Middle frontal gyrus (tissue), 1 donor: ENCODE measurements at regions not wholly inside any gene's neighbourhood (a gene's known extent, or its start where the extent isn't known, plus 50 kb on each side); places are given as distances from the start of the nearest gene placed in this dataset.

Experiments used
- DNase-seq: peaks from one replicate; pipeline ENCODE4 v3.0.0-alpha.2; 2015; ENCODE audit warnings: low spot score; ENCODE audit errors: extremely low spot score

DNA sequence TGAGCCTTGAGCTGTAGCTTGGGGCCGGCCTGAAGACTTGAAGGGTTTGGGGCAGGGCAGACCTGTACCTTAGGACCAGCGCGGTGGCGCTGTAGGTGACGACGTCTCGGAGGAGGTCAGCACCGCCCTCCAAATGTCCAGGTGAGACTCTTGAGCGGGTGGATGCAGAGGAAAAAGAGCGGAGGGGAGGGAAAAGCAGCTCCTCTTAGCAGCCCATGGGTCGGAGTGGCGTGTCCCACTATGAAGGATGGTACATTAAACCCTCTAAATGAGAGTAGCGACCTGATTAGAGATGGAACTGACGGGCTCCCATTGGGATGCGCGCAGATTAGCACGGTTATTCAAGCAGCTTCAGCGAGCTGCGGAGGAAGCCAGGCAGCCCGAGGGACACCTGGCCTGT lies 77.0 kb upstream of the MAP1LC3B2 start:
- DNase-seq: no peak

DNA sequence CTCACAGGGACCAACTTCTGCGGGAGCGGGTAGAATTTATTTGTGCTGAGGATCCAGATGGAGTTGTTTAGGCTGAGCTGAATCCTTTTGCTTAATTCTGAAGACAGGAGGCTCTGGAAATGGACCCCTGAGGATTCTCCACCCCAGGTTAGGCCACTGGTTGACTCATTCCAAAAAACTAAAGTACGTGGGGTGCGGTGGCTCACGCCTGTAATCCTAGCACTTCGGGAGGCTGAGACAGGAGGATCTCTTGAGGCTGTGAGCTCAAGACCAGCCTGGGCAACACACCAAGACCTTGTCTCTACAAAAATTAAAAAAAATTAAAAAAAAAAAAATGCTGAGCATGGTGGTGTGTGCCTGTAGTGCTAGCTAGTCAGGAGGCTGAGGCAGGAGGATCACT lies 76.3 kb upstream of the MAP1LC3B2 start:
- no peak for DNase-seq

DNA sequence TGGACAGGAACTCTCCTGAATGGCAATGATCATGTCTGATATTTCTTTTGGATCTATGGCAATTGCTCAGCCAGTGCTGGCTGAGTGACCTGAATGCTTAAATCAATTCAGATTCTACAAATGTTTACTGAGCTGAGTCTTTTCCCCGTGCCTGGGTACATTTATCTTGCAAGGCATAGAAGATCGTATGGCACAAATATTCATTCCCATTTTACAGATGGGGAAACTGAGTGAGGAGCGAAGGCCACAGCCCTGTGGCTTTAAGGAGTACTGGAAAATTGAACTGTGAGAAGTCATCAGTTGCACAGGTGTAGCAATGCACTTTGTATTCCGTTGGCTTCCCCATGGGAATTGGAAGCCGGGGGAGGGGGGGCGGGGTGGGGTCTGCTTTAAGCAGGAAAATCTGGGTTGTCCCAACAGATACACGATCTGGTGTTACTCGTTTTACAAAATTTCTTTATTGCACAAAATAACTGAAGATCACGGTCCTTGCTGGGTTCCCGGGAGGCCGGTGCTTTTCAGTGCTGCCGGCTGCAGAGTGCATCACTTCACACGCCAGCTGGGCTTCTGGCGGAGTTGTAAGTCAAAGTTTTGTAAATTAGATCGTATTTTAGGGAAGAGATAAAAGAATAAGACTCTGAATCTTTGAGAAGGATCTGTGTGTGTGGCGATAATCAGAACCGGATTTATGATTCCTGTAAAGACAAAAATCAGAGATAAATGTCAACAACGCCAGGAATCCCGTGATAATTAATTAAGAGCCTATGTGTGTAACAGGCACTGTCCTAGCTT lies 75.0 kb upstream of the MAP1LC3B2 start:
- no peak for DNase-seq

DNA sequence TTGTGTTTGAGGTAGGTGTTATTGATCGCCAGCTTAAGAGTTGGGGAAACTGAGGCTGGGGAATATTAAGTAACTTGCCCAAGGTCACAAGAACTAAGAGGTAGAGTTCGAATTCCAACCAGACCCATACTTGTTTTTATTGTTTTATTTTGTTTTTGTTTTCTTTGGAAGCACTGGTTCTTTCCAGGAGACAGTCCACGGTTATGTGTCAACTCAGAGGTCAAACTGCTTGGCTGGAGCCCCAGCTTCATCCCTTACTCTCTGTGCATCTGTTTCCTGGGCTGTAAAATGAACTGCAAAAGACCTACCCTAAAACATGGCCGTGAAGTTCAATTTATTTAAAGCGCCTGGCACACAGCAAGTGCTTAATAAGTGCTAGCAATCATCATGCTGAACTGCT lies 74.4 kb upstream of the MAP1LC3B2 start:
- no peak for DNase-seq

DNA sequence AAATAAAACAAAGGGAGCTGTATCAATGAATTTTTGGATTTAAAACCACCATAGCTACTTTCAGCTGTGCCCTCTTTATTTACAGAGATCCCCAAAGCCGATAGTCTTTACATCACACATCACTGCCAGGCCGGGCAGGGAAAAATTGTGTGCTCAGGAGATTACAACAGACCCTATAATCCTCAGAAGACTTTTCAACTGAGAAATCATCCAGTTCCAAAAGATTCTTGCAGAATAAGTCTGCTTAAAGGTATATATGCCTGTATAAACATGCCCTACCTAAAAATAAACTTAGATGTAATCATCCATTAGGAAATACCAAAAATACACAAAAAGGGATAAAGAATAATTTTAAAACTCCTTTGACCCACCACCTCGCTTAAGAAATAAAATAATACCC lies 70.1 kb upstream of the MAP1LC3B2 start:
- no peak for DNase-seq

DNA sequence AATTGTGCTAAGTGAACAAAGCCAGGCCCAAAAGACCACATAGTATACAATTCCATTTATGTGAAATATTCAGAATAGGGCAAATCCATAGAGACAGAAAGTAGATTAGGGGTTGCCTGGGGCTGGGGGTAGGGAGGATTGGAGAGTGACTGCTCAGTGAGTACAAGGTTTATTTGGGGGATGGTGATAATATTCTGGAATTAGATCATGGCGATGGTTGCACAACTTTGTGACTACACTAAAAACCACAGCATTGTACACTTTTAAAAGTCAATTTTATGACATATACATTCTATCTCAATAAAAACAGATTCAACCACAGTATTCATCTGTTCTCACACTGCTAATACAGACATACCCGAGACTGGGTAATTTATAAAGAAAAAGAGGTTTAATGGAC lies 68.7 kb upstream of the MAP1LC3B2 start:
- DNase-seq: no peak

DNA sequence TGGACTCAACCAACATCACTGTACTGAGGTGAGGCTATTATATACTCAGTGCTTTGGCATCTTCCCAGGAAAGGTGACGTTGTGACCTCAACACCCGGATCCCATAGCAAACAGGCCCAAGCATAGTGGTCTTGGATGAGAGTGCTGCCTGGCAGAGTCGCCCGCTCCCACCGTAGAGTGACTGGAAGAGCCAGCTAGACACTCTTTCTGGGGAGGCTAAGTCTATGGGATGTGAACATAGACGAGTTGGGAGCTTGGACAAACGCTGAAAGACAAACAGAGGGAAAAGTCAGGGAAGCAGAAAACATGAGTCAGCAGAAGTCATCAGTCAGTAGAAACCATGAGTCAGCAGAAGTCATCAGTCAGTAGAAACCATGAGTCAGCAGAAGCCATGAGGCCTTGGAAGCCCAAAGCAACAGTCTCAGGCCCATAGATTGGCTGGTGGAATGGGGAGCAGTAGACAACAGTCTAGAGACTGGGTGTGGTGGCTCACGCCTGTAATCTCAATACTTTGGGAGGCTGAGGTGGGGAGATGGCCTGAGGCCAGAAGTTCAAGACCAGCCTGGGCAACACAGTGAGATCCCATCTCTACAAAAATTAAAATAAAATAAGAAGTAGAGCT lies 66.4 kb upstream of the MAP1LC3B2 start:
- no peak for DNase-seq

DNA sequence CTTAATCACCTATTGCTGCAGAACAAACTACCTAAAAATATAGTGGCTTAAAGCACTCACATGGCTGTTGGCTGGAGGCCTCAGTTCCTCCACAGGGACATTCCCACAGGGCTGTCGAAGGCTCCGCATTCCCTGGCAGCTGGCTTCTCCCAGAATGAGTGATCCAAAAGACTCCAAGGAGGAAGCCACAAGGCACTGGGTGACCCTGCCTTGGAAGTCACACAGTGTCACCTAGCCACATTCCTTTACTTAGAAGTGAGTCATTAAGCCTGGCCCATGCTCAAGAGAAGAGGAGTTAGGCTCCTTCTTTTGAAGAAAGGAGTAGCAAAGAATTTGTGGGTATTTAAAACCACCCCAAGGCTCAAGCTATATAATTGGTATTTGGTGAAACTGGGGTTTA lies 63.9 kb upstream of the MAP1LC3B2 start:
- DNase-seq: no peak

DNA sequence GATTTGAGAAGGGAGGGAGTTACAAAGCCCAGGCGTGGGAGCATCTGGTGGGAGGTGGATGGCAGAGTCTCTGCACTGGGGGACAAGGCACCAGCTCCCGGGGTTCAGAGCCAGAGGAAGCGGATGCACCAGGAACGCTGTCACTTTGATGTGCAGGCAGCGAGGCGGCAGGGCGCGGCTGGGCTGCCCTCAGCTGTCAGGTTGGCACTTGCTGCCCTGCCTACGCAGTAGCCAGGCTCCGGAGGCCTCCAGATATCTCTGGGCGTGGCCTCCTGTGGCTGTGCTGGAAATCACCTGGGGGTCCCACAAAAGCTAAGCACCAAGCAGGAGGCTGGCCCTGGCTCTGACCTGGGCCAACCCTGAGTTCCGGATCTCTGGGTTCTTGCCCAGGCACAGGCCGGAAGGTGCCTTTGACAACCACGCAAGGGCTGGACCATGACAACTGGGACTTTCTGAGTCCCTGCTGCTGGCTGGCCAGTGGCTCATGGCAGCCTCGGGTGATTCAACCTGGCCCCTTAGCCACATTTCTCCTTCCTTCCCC lies 62.1 kb upstream of the MAP1LC3B2 start:
- no peak for DNase-seq

DNA sequence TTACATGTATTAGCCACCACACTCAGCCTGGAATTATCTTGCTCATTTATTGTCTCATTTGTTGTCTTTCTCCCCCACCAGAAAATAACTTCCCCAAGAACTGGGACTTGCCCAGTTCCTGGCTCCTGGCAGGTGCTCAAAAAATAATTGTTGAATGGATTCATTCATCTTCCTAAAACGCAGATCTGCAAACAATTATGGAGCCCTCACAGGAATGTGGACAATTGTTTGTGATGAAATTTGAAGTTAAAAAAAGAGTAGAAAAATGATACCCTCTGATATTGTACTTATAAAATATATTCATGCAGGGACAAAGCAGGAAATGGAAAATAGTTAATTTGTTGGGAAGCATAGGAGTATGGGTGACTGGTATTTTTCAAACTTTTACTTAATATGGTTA lies 60.7 kb upstream of the MAP1LC3B2 start:
- DNase-seq: no peak

DNA sequence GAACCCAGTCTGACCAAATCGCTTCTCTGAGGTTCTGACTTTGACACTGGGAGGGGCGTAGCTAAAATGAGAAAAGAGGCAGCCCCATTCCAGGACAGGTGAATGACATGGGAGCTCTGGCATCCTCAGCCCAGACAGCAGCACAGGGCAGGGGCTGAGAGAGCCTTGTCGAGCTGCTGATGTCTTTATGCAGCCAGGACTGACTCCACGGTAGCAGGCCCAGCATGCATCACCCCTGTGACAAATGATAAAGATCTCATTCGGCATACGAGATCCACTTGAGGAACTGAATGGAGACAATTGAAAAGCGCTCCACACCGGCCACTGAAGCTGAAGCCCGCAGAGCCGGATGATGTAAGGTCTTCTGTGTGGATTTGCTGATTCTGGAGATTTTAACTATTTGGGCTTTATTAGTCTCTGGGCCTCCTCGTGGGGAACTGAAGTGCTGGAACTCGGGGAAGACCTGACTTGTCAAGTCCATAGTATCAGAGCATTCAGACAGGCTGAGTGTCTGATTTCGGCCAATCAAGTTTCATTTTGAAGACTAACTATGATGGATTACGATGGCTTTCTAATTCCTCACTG lies 56.9 kb upstream of the MAP1LC3B2 start:
- no peak for DNase-seq

DNA sequence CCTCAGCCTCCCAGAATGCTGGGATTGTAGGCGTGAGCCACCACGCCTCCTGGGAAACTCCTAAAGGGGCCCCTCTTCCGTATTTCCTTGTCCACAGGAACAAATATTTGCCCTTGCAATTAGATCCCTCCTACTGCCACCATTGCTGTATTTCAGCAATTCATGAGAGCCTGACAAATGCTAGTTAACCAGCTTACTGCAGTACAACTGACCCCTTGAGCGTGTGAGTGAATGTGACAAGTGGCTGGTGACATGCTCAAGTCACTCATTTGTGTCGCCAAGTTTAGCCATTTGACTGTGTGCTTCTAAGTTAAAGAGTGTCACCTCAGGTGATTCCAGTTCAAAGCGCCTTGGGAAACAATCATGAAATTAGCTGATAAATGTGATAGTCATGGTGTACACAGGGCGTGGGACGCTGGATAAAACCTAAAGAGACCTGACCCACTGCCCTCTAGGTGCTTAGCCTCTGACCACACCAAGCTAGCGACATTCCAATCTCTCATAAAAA lies 56.1 kb upstream of the MAP1LC3B2 start:
- DNase-seq: no peak

DNA sequence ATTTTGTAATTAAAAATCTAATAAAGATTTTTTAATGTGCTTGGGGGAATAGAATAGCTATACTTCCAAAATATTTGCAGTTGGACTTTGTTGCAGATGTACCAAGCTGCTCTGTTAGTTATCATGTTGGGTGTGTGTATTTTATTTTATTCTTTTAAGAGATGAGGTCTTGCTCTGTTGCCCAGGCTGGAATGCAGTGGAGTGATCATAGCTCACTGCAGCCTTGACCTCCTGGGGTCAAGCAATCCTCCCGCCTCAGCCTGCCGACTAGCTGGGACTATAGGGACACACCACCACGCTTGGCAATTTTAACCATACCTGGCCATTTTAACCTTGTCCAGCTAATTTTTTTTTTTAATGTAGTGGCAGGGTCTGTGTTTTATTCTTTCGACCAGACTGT lies 54.7 kb upstream of the MAP1LC3B2 start:
- no peak for DNase-seq

DNA sequence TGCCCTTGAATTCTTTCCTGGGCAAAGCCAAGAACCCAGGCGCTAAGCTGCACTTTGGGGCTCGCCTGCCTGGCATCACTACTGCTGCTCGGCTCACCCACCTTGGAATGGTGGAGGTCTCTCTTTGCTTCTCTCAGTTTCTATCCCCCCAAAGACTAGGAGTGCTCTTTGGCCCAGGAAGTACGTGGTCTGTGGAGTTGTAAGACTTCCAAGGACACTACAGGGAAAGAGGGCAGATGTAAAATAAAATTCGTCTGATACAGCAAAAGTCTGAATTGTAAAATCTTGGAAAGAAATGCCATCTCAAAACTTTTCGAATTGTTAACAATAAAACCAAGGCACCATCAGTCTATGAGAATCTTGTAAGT lies 52.5 kb upstream of the MAP1LC3B2 start:
- no peak for DNase-seq

DNA sequence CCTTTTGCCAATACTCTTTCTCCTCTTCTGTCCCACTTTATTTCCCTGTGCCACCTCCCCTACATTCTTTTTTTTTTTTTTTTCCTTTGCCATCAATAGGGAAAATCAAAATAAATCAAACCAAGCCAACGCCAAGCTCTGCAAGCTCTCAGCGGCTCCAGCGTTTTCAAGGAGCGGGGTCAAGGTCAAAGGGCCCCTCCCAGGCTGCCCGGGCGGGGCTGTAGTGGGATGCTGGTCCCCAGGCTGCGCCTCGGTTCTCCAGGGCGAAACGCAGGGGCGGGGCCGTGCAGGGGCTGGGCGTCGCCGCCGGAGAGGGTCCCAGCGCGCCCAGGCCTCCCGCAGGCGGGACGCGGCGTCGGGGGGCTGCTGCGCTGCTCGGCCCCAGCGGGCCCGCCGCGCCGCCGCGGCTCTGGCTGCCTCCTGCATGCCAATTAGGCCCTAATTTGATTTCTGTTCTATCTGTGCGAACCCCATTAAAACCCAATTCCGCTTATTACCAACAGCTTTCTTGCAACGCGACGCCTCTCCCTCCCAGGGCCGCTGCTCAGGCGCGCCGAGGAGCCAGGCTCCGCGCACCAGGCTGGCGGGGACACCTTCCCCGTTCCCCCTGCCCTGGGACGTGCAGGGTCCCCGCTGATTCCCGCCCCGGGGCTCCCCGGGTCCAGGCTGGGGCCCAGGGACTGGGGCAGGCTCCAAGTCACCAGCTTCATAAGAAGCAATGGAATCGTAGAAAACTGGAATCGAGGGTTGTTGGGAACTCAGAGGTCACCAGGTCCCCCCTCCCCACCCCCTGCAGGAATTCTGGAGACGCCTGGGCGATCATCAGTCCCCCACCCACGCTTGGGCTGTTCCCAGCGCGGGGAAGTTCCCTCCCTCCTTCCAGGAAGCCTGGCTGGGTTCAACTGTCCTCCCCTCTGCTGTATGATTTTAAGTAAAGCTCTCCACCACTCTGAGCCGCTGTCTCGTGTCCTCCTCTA lies 50.7 kb upstream of the MAP1LC3B2 start:
- no peak for DNase-seq
